ENCODE measurements at regions not wholly inside any gene's neighbourhood (a gene's known extent, or its start where the extent isn't known, plus 50 kb on each side); places are given as distances from the start of the nearest gene placed in this dataset.

GRCh38 chr3:193057616-193058015 is 140.0 kb upstream of the MB21D2 start:
- TF ChIP-seq EP300 (IDR thresholded peaks at IDR 0.05; ENCODE audit: borderline replicate concordance) = no peak
- TF ChIP-seq REST (IDR thresholded peaks at IDR 0.05; ENCODE audit: low read depth) = no peak
- no peak for TF ChIP-seq TCF12 (IDR thresholded peaks at IDR 0.05; ENCODE audit: low read depth)
- no peak for TF ChIP-seq NFIC (IDR thresholded peaks at IDR 0.05)
- no peak for TF ChIP-seq TEAD4 (IDR thresholded peaks at IDR 0.05)
- TF ChIP-seq TAF1 (IDR thresholded peaks at IDR 0.05; ENCODE audit: low read depth) = no peak
- TF ChIP-seq RAD21 (IDR thresholded peaks at IDR 0.05; ENCODE audit: low read depth) = no peak
- TF ChIP-seq CEBPB (IDR thresholded peaks at IDR 0.05) = no peak
- TF ChIP-seq YY1 (IDR thresholded peaks at IDR 0.05; ENCODE audit: low read depth) = no peak
- no peak for TF ChIP-seq MAX (IDR thresholded peaks at IDR 0.05)
- TF ChIP-seq FOXM1 (IDR thresholded peaks at IDR 0.05; ENCODE audit: borderline replicate concordance, low read depth) = no peak
- no peak for TF ChIP-seq ZBTB7A (IDR thresholded peaks at IDR 0.05; ENCODE audit: low read depth)
- TF ChIP-seq EGR1 (IDR thresholded peaks at IDR 0.05) = no peak
- TF ChIP-seq CREB1 (IDR thresholded peaks at IDR 0.05; ENCODE audit: low read depth) = no peak
- no peak for TF ChIP-seq USF1 (IDR thresholded peaks at IDR 0.05)

- TF ChIP-seq CREB1 (IDR thresholded peaks at IDR 0.05; ENCODE audit: low read depth) = no peak
- TF ChIP-seq USF1 (IDR thresholded peaks at IDR 0.05) = no peak
- TF ChIP-seq NFIC (IDR thresholded peaks at IDR 0.05) = no peak
- no peak for TF ChIP-seq TEAD4 (IDR thresholded peaks at IDR 0.05)
- no peak for TF ChIP-seq EGR1 (IDR thresholded peaks at IDR 0.05)
- TF ChIP-seq REST (IDR thresholded peaks at IDR 0.05; ENCODE audit: low read depth) = no peak
- no peak for TF ChIP-seq EP300 (IDR thresholded peaks at IDR 0.05; ENCODE audit: borderline replicate concordance)
- TF ChIP-seq MAX (IDR thresholded peaks at IDR 0.05) = no peak
- TF ChIP-seq RAD21 (IDR thresholded peaks at IDR 0.05; ENCODE audit: low read depth) = no peak
- TF ChIP-seq CEBPB (IDR thresholded peaks at IDR 0.05) = no peak
- TF ChIP-seq TAF1 (IDR thresholded peaks at IDR 0.05; ENCODE audit: low read depth) = no peak
These were observed 143.3 kb upstream of the MB21D2 start for GRCh38 chr3:193060748-193061546.

- TF ChIP-seq TAF1 (IDR thresholded peaks at IDR 0.05; ENCODE audit: low read depth) (no peak), TEAD4 (IDR thresholded peaks at IDR 0.05) (no peak)
These were observed 150.7 kb upstream of the MB21D2 start for GRCh38 chr3:193068365-193068764.

- no peak for TF ChIP-seq TEAD4 (IDR thresholded peaks at IDR 0.05)
These were observed 161.5 kb upstream of the MB21D2 start for GRCh38 chr3:193078996-193079753.

- TF ChIP-seq YY1 (IDR thresholded peaks at IDR 0.05; ENCODE audit: low read depth) = no peak
- TF ChIP-seq RAD21 (IDR thresholded peaks at IDR 0.05; ENCODE audit: low read depth) = no peak
- TF ChIP-seq TCF12 (IDR thresholded peaks at IDR 0.05; ENCODE audit: low read depth) = no peak
- TF ChIP-seq EP300 (IDR thresholded peaks at IDR 0.05; ENCODE audit: borderline replicate concordance) = no peak
- TF ChIP-seq EGR1 (IDR thresholded peaks at IDR 0.05) = no peak
- TF ChIP-seq CREB1 (IDR thresholded peaks at IDR 0.05; ENCODE audit: low read depth) = no peak
- TF ChIP-seq ZBTB7A (IDR thresholded peaks at IDR 0.05; ENCODE audit: low read depth) = no peak
- no peak for TF ChIP-seq NFIC (IDR thresholded peaks at IDR 0.05)
- TF ChIP-seq FOXM1 (IDR thresholded peaks at IDR 0.05; ENCODE audit: borderline replicate concordance, low read depth) = no peak
These were observed 160.1 kb upstream of the PLAAT1 start for GRCh38 chr3:193080821-193081365.

GRCh38 chr3:193085655-193086054 is 155.4 kb upstream of the PLAAT1 start:
- TF ChIP-seq REST (IDR thresholded peaks at IDR 0.05; ENCODE audit: low read depth) (no peak), TAF1 (IDR thresholded peaks at IDR 0.05; ENCODE audit: low read depth) (no peak), FOXM1 (IDR thresholded peaks at IDR 0.05; ENCODE audit: borderline replicate concordance, low read depth) (no peak), USF1 (IDR thresholded peaks at IDR 0.05) (no peak), RAD21 (IDR thresholded peaks at IDR 0.05; ENCODE audit: low read depth) (no peak), MAX (IDR thresholded peaks at IDR 0.05) (no peak)
